NCI-H1417 treated with DMSO at 0.1 percent for 48 hours (cell line): ENCODE measurements at regions not wholly inside any gene's neighbourhood (a gene's known extent, or its start where the extent isn't known, plus 50 kb on each side); places are given as distances from the start of the nearest gene placed in this dataset.
"Not testable (repeated sequence)": the region's sequence is repeated elsewhere in the genome, so short reads cannot be mapped to it uniquely, and the experiment has no call there.

Experiments used
- DNase-seq: peaks from one replicate; lab custom pipeline; 2025; lab: John Stamatoyannopoulos, UW

DNA sequence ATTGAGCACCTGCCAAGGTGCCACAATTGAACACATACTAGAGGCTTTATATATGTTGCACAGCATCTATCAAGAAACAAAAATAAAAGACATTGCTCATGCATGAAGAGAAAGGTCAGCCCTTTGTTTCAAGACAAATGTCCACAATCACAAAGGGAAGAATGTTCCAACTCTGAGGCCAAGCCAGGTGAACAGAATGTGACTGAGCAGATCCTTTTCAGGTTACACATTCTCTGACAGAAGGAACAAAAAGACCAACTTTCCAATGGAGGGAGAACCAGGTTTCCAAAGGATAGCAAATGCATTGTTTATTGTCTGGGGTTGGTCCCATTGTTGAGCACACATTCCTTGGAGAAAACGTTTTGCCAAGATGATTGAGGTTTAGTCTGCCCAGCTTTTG lies 50.2 kb upstream of the FAM174B start:
- no peak for DNase-seq

DNA sequence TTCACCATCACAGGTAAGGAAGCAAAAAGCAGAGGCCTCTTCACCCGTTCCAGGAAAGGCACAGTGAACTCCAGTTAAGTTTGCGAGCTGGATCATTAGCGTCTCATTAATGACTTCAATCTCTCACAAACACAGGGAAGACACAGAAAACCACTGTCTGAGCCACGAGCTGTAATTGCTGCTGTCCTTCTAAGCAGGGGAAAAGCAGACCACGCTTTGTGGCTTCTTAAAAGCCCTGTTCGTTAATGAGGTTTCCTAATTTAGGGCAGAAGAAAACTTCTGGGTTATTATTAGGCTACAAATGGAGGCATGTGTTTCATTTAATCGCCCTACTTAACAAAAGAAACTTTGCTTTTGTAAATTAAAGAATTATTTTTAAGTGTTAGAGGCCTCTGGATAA lies 50.6 kb upstream of the FAM174B start:
- no peak for DNase-seq

DNA sequence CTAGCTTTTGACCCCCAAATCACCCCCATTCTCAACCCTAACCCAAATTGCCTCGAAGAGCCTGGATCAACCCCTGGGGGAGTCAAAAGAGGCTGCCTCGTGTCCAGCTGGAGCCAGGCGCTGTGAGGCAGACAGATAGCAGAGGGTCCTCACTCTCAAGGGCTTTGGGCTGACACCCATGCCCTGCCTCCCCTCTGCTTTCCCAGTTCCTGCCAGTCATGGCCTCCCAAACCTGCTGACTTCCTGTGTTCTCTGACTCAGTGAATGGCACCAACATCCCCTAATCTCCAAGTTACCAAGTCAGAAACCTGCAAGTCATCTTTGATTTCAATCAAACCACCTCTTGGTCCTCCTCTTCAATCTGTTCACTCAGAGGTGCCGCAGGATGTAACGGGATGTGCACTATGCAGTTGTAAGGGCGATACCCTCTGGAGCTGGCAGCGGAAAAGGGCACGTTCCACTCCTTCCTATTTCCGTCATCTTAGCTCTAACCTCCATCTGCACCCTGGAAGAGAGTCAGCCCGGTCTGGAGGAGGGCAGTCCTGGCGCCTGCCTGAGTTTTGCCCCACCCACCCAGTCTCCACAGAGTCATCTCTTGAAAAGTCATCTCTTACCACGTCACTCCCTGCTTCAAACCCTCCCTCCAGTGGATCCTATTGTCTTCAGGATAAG lies 52.4 kb upstream of the FAM174B start:
- DNase-seq, result no peak

DNA sequence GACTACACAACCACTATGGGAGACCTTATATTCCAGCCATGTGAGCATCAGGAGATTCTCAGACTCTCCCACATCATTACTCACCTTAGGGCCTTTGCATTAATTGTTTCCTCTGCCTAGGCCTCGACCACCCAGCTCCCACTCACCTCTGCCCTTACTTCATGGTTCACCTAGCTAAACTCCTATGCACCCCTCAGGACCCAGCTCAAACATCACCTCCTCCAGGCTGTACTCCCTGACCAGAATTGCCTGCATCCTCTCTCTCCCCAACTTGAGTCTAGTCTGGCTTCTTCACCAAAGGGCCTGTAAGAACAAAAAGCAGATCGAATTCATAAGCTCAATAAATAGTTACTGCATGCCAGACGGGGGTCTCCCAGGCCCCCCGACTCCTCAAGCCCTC lies 53.1 kb upstream of the FAM174B start:
- no peak for DNase-seq

DNA sequence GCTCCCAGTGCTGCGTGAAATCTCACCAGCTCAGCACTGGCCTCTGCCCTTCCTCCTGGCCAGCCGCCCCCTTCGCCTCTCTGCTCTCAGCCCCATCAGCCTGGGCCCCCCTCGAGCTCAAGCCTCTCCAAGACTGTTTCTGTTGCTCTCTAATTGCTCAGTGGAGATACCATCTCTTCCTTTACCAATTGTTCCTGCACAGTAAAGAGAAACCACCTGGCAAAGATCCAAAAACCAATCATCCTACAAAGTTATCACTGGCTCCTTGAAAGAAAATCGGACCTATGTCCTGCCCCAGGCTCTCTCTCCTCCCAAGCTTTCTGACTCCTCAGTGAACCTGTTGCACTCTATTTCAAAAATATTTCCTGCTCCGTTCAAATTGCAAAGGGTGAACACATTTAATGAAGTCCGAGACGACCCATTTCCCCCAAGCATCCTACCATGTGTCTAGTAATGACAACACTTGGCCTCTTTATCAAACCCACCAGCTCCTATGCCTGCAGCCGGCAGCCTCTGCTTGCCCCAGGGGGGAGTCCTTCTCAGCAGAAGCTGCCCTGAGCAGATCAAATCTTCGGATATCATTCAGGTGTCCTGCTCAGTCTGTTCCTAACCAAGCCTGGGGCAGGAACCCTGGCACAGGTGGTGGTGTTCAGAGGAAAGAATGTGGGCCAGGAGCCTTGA lies 53.7 kb upstream of the FAM174B start:
- DNase-seq, result no peak

DNA sequence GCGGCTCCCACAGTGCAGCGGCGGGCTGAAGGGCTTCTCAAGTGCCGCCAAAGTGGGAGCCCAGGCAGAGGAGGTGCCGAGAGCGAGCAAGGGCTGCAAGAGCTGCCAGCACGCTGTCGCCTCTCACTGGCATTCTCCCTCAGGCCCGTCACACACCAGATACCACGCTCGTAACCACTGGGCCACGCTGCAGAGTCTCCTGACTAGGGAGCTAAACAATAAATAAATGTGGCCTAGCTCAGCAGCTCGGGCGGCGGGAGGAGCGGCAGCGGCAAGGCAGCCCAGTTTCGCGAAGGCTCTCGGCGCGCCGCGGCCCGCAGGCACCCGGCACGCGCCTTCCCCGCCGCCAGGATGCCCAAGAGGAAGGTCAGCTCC lies 55.9 kb upstream of the FAM174B start:
- DNase-seq, result no peak

DNA sequence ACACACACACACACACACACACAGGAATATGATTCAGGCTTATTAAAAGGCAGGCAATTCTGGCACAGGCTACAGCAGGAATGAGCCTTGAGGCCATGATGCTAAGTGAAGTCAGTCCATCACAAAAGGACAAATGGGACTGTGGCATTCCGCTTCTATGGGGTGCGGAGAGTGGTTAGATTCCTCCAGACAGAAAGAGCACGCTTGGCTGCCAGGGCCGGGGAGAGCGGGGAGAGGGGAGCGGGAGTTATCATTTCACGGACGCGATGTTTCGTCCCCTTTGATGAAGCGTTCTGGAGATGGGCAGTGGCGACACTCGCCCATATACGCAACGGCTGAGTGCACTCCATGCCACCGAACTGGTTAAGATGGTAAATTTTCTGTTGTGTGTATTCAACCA lies 58.5 kb upstream of the FAM174B start:
- DNase-seq, result peak; percentile 17

DNA sequence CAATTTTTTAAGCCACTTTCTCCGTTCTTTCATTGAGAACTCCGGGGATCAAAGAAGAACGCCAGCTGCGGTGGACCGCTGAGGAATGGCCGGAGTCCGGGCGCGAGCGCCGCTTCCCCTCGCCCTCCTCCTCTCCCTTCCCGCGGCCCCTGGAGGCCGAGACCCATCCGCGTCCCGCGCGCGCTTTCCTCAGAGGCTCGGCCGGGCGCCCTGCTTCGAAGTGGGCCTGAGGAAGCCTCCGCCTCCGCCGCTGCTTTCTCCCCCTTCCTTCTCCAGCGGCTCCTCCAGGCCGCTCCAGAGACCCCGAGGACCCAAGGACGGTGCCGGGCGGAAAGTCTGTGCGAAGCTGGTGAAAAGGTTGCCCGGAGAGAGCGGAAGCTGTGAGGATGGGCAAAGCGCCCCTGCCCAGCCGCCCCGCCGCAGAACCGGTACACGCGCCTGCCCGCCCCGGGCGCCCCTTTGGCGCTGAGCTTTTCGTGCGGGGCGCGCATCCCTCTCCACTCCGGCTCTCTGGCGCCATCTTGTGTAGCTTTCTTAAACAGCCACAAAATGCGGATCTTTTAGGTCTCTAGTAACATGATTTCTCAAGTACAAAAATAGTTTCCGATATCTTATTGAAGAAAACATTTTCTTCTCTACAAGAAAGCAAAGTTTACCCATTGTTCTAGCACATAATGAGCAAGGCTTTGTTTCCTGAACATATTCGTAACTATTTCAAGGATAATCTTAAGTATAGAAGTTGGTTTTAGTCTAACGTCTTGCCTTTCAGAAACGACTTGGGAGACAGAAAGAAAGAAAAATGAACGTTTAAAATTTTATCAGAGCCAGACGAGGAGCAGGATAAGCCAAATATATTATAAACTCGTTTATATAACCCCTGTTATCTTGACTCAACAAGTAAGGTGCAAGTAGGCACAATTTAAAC lies 59.2 kb upstream of the FAM174B start:
- DNase-seq, result peak; percentile 52

DNA sequence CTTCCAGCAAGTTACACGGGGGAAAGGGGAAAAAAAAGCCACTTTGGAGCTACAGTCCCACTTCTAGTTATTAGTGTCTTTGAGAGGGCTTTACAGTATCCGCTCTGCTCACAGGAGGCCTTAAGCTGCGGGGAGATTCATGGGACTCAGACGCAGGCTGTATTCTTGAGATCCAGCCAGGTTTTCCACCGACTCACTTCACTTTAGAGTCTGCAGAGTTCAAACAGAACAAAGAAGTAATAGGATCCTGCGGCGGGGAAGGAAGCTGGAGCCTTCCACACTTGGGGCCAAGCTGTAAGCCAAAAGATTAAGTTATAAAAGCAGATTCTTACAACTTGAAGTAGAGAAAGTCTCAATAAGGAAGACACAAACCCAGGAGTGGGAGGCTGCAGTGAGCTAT lies 60.2 kb upstream of the FAM174B start:
- no peak for DNase-seq

DNA sequence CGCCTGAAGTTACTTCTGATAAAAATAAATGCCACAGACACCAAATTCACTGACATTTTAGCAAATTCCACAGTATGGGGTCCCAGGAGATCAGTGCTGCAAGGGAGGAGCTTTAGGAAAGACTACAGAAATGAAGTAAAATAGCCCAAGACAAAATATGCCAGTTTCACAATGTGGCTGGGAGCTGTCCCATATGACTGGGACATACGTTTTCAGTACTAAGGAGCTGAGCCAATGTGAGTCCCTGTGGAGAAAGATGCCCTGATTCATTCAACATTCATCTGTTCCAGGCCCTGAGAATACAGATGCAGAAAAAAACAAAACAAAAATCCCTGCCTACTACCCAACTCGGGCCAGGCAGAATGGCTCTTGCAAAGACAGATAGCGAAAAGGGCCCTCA lies 63.4 kb upstream of the FAM174B start:
- no peak for DNase-seq

DNA sequence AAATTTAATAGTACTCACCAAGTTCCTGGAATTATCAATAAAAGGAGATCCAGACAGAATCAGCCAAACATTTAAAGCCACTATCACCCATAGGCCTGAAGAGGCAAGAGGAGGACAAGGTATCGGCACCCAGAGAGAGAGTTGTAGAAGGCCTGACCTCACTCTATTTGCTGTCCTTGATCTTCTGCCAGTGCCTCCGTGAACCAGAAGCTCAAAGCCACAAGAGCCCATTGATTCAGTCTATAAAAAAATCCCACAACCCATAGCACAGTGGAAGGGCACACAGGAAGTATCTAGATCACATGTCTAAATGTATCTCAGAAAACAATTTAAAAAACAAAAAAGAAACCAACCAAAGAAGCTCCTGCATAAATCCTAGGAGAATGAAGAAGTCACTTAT lies 68.6 kb upstream of the FAM174B start:
- no peak for DNase-seq

DNA sequence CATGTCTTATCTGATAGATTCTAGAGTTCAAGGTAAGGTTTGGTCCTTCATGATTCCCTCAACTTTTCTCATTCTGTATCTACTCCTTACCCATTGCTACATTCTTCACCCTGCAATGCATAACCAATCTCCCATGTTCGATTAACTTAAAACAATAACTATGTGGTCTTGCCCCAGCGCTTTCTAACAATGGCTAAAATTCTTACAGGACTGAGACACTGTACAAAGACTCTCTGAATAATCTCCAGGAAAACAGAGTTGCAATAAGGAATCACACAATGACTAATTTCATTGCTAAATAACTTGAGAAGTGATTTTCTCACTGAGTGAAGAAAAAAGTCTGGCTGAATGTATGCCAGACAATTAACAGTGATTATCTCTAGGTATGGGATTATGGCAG lies 69.6 kb upstream of the FAM174B start:
- no peak for DNase-seq

DNA sequence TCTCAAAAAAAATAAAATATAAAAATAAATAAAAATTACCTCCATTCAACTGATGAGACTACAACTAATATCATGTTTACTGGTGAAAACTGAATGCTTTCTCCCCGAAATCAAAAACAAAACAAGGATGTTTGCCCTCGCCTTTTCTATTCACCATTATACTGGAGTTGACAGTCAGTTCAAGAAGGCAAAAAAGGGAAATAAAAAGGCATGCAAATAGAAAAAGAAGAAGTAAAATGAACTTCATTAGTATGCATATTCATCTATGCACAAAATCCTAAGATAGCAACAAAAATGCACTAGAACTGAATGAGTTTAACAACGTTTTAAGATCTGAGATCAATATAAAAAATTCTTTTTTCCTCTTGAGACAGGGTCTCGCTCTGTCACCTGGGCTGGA lies 72.7 kb upstream of the FAM174B start:
- no peak for DNase-seq

DNA sequence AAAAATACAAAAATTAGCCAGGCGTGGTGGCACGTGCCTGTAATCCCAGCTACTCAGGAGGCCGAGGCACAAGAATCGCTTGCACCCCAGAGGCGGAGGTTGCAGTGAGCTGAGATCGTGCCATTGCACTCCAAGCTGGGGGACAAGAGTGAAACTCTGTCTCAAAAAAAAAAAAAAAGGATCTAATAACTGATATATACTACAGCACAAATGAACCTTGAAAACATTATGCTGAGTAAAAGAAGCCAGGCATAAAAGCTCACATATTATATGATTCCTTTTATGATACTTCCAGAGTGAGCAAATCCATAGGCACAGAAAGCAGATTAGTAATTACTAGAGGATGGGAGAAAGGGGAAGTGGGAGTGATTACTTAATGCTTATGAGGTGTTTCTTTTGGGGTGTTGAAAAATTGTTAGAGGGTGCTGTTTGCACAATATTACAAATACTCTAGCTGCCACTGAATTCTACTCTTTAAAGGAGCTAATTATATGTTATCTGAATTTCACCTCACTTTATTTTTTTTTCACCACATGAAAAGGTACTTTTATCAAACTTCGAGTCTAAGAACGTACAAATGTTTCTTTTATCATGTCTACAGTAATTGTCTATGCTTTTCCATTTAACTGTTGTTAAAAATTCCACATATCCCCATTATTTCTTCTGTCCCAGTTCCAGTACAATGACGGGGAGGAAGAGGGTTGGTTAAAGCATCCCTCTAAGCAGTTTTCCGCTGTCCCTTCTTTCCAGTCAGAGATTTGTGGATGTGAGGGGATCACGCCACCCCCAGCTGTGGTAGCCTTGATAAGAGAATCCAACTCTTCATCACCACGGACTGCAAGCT lies 77.7 kb upstream of the FAM174B start:
- no peak for DNase-seq

DNA sequence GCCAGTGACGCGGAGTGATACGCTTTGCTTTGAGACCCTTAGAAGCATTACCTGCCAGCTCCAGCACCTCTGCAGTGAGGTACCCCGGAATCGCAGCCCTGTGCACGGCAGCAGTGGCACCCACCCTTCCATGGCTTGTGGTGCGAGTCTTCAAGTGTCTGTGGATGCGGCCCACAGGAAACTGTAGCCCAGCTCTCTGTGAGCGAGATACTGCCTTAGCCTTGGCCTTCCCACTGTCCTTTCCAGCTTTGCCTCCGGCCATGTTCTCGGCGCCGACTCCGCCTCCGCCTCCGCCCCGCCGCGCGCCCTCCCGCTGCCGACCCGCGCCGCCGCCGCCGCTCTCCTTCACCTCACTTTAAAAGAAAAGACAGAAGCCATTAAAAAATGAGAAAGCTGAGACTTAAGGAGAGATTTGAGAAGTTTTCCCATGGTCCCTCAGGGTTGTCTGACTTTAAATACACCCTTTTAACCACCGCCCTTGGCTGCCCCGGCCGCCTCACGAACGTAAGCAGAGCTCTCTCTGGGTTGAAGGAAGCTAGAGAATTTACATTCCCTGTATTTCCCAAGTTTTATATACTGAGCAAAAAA lies 78.5 kb upstream of the FAM174B start:
- peak; percentile 72 for DNase-seq

DNA sequence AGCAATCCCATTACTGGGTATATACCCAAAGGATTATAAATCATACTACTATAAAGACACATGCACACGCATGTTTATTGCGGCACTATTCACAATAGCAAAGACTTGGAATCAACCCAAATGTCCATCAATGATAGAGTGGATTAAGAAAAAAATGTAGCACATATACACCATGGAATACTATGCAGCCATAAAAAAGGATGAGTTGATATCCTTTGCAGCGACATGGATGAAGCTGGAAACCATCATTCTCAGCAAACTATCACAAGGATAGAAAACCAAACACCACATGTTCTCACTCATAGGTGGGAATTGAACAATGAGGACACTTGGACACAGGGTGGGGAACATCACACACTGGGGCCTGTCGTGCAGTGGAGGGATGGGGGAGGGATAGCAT lies 83.7 kb upstream of the FAM174B start:
- not testable (repeated sequence) for DNase-seq

DNA sequence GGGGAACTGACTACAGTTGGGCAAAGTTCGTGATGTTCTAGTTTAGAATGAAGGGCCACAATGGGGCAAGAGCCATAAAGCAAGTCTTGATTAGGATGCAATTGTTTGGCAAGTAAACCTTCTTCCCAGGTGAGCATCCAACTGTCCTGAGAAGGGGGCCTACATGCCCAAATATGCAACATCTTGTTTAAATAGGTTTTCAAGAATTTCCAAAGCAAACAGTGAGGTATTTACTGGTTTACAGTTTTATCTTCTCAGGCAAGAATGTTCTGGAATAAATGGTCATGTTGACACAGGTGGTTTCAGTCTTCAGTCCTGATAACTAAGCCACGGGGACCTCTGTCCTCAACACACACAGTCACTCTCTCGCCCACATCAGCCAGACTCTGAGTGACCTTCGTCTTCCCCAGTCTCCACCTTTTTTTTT lies 90.3 kb upstream of the FAM174B start:
- no peak for DNase-seq

DNA sequence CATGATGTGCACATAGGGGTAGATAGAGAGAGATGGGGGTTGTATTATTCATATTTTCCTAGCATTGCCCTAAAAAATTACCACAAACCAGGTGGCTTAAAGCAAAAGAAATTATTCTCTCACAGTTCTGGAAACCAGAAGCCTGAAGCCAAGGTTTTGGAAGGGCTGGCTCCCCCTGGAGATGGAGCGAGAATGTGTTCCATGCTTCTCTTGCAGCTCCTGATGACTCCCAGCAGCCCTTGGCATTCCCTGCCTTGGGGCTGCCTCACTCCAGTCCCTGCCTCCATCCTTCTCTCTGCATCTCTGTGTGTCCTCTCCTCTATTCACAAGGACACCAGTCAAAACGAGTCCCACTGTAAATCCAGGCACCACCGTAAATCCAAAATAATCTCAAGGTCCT lies 91.5 kb upstream of the FAM174B start:
- DNase-seq, result no peak

DNA sequence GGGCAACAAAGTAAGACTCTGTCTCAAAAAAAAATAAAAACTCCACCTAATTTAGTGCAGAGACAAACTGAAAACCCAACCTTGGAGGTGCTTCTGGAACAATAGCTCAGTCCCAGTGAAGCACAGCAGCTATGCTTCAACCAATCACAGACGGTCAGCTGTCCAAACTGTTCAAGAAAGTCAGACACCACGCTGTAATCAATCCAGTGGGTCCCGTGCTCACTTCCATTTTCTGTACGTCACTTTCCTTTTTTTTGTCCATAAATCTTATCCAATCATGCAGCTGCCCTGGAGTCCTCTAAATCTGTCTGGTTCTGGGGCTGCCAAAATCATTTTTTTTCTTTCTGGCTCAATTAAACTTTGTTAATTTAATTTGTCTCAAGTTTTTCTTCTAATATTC lies 93.6 kb upstream of the FAM174B start:
- no peak for DNase-seq

DNA sequence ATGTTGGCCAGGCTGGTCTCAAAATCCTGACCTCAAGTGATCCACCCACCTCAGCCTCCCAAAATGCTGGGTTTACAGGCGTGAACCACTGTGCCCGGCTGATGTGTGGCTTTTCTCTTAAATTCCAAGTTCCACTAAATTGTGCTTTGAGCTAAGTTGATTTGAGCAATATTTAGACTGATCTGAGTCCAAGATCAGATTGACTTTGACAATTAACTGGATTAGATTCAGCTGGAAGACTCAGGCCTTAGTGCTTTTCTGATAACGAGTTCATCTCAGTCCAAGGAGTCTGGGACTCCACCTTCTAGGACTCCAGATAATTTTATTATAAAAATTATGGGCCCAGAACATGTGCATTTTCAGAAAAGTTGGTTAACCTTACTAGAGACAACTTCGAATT lies 94.4 kb upstream of the FAM174B start:
- DNase-seq, result no peak

DNA sequence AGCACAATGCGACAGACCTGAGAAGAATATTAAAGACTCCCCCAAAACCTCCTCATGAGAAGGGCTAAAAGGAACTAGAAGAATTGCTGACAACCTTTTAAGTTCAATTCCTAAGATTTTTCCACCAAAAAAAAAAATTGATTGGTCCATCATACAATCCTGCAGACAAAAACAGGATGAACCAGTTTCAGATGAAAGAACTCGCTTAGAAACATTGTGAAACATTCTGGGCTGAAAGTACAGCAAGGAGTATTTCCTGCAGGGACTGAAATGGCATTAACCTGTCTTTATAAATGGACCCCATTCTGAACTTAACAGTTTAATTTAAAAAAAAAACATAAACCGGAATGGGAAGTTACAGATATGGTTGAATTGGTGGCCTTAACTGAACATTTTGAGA lies 96.0 kb upstream of the FAM174B start:
- DNase-seq, result no peak

DNA sequence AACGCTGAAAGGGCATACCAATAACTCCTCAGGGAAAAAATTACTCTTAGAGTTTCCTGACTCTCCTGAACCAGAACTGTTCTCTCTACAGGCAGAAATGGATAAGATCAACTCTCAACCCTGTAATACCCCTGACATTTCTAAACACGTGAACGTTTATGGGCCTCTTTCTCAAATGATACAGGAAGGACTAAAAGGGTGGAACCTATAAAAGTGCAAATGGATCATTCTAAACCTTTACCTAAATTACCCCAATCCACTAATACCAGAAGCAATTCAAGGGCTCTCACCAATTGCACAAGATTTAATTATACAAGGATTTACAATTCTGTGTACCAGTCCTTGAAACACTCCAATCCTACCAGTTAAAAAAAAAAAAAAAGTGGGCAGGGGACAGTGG lies 98.0 kb upstream of the FAM174B start:
- DNase-seq, result no peak
